Tibial nerve (tissue), 3 donors: ENCODE measurements at regions not wholly inside any gene's neighbourhood (a gene's known extent, or its start where the extent isn't known, plus 50 kb on each side); places are given as distances from the start of the nearest gene placed in this dataset.

Experiments used
- CTCF ChIP-seq, 5 experiments: fragments of 200-600 bp in 3 of 5; fragments of 450-650 bp in 2 of 5; sonication (generic) in 3 of 5; IDR thresholded peaks; one replicate each; pipeline ENCODE4 v1.5.1; 2016 to 2019; ENCODE audit warnings: antibody characterized with exemption in 5 of 5, mild to moderate bottlenecking in 3 of 5, moderate library complexity in 2 of 5
- POLR2A ChIP-seq, 2 donors: fragments of 450-650 bp; IDR thresholded peaks; one replicate each; pipeline ENCODE4 v1.6.1; 2017; ENCODE audit warnings: antibody characterized with exemption in 2 of 2, mild to moderate bottlenecking in 2 of 2, moderate library complexity in 2 of 2

GRCh38 chr4:106527316-106527715 is 158.7 kb upstream of the GIMD1 start:
- no peak for TF ChIP-seq CTCF (IDR thresholded peaks at IDR 0.05)
- no peak for TF ChIP-seq POLR2A (IDR thresholded peaks at IDR 0.05)
